ENCODE measurements at regions not wholly inside any gene's neighbourhood (a gene's known extent, or its start where the extent isn't known, plus 50 kb on each side); places are given as distances from the start of the nearest gene placed in this dataset.

DNA sequence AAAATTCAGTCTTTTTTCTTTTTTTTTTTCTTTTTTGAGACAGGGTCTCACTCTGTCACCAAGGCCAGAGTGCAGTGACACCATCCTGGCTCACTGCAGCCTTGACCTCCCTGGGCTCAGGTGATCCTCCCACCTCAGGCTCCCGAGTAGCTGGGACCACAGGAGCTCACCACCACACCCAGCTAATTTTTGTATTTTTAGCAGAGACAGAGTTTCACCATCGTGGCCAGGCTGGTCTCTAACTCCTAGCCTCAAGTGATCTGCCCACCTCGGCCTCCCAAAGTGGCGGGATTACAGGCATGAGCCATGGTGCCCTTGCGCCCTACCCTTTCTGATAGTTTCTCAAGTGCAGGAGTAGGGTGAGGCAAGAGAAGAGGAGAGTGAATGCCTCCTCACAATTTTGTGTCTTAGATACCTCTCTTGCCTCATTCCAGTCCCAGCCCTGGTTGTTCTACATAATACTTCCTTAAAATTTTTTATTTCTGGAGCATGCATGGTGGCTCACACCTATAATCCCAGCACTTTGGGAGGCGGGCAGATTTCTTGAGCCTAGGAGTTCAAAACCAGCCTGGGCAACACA is 68.2 kb upstream of the CAB39 start:
- DNase-seq (ENCODE audit: low read depth), result no peak
- TF ChIP-seq, protein P1, sequence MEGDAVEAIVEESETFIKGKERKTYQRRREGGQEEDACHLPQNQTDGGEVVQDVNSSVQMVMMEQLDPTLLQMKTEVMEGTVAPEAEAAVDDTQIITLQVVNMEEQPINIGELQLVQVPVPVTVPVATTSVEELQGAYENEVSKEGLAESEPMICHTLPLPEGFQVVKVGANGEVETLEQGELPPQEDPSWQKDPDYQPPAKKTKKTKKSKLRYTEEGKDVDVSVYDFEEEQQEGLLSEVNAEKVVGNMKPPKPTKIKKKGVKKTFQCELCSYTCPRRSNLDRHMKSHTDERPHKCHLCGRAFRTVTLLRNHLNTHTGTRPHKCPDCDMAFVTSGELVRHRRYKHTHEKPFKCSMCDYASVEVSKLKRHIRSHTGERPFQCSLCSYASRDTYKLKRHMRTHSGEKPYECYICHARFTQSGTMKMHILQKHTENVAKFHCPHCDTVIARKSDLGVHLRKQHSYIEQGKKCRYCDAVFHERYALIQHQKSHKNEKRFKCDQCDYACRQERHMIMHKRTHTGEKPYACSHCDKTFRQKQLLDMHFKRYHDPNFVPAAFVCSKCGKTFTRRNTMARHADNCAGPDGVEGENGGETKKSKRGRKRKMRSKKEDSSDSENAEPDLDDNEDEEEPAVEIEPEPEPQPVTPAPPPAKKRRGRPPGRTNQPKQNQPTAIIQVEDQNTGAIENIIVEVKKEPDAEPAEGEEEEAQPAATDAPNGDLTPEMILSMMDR (IDR thresholded peaks at IDR 0.05; ENCODE audit: insufficient read depth, low read depth, low read length), result no peak
- no peak overlapping the region for H3K4me3 ChIP-seq (ENCODE audit: low read depth, low read length)

DNA sequence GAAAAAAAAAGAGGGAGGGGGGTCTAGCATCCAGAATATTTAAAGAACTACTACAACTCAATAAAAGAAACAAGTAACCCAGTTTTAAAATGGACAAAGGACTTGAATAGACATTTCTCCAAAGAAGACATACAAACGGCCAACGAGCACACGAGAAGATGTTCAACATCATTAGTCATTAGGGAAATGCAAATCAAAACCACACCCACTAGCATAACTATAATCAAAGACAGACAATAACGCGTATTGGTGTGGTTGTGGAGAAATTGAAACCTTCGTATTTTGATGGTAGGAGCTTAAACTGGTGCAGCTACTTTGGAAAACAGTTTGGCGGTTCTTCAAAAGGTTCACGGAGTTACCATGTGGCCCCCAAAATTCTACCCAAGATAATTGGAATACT is 64.3 kb upstream of the CAB39 start:
- TF ChIP-seq, protein P1 (IDR thresholded peaks at IDR 0.05; ENCODE audit: insufficient read depth, low read depth, low read length), result no peak
- no peak for DNase-seq (ENCODE audit: low read depth)
- H3K4me3 ChIP-seq (ENCODE audit: low read depth, low read length), result no peak overlapping the region

DNA sequence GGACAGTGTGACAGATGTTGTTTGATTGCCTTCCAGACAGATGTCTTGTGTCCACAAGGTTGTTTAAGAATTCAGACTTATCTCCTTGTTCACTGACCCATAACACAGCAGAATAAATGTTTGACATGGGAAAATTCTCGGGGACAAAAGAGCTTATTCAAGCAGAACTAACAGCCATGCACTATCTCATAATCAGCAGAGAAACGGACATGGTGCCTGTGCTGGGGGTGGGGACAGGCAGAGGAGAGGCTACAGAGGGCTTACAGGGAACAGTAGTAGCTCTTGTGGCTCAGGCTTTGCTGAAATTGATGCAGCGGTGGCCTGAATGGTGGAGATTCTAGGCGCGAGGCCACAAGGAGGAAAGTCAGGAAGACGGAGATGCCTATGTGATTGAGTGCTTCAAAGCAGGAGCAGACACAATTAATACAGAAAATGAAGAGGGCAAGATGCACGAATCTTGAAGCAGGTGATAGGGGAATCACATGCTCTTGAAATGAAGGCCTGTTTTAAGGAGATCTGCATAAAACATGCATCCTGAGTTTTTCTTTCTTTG is 62.0 kb upstream of the CAB39 start:
- TF ChIP-seq, protein P1 (IDR thresholded peaks at IDR 0.05; ENCODE audit: insufficient read depth, low read depth, low read length), result no peak
- no peak overlapping the region for H3K4me3 ChIP-seq (ENCODE audit: low read depth, low read length)
- no peak for DNase-seq (ENCODE audit: low read depth)

DNA sequence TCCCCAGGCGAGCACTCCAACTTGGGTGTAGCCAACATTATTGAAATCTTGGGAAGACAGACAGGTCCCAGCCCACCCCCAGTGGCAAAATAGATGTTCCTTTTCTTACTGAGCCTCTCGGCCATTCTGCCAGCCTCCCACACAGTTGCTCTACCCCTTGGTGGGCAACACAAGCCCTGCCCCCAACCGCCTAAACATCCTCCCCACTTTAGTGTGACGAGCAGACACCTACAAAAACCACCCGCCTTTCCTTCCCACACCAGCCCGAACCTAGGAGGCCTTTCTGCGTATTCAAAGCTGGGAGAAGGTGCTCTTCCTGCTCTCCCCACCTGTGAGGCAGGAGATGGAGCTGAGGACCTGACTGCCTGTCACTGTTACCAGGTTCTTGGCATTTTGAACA is 58.6 kb upstream of the CAB39 start:
- no peak overlapping the region for H3K4me3 ChIP-seq (ENCODE audit: low read depth, low read length)
- TF ChIP-seq, protein P1 (IDR thresholded peaks at IDR 0.05; ENCODE audit: insufficient read depth, low read depth, low read length), result no peak
- no peak for DNase-seq (ENCODE audit: low read depth)

DNA sequence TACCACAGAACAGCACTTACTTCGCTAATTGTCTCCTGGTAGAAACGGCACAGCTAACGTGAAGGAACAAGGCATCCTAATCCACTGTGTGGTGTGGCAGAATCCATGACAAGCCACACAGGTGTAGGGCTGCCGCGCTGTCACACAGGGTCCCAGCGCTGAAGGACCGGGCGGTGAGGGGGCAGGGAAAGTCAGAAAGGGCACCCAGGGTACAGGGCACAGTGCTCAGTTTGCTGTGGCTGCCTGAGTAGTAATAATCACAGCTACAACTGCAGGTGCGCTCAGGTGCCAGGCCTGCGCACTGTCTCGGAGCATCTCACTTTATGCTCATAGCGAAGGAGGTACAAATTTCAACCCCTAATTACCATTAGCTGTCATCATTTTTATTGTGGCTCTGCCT is 55.2 kb upstream of the CAB39 start:
- H3K4me3 ChIP-seq (ENCODE audit: low read depth, low read length), result no peak overlapping the region
- DNase-seq (ENCODE audit: low read depth), result no peak
- TF ChIP-seq, protein P1 (IDR thresholded peaks at IDR 0.05; ENCODE audit: insufficient read depth, low read depth, low read length), result no peak

DNA sequence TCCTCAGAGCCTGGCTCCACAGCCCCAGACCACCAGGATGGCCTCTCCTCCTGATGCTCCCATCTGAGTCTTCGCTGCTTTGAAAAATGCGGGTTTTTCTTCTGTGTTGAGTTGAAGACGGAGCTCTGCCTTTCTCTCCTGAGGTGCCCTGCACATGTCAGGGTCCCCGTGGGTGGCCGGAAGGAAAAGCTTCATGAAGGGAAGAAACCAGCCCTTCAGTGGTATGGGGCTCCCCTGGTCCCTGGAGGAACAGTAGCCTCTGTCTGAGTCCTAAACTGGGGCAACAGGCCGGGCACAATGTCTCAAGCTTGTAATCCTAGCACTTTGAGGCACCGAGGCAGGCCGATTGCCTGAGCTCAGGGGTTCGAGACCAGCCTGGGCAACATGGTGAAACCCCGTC is 54.7 kb upstream of the CAB39 start:
- TF ChIP-seq, protein P1 (IDR thresholded peaks at IDR 0.05; ENCODE audit: insufficient read depth, low read depth, low read length), result no peak
- no peak for DNase-seq (ENCODE audit: low read depth)

DNA sequence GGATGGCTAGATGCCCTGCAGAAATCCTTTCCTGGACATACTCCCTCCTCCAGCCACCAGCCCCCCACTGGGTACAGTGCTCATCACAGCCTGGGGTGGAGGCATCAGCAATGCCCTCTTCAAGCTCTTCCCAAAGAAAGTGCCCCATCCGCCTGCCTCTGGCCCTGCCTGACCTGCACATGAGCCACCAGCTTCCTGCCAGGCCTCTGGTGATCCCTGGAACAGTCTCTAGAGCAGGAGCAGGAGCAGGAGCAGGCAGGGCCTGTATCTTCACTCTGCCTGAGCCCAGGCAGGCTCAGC is 54.1 kb upstream of the CAB39 start:
- TF ChIP-seq, protein P1 (IDR thresholded peaks at IDR 0.05; ENCODE audit: insufficient read depth, low read depth, low read length), result no peak
- DNase-seq (ENCODE audit: low read depth), result no peak
- no peak overlapping the region for H3K4me3 ChIP-seq (ENCODE audit: low read depth, low read length)

More for the DNA sequence above, 54.7 kb upstream of the CAB39 start:
- no peak overlapping the region for H3K4me3 ChIP-seq (ENCODE audit: low read depth, low read length)
